Activated naive CD4-positive, alpha-beta T cell treated with anti-CD3 and anti-CD28 coated beads, Interleukin-2, amount 10 ng/mL, durations not matched to agents 7 days and 5 days (primary cell): ENCODE measurements at regions not wholly inside any gene's neighbourhood (a gene's known extent, or its start where the extent isn't known, plus 50 kb on each side); places are given as distances from the start of the nearest gene placed in this dataset.

Source experiments
- CTCF ChIA-PET: fragments of 350-600 bp; sonication (Branson Sonifier 250); formaldehyde crosslinking; loops from one replicate; lab custom pipeline; 2021; ENCODE audit warnings: antibody characterized with exemption; lab: Charles Lee
- DNase-seq: peaks from one replicate; pipeline ENCODE4 v3.0.0-alpha.2; 2020
- H3K27ac Mint-ChIP-seq: one replicate; pipeline ENCODE4 v1.8.0; 2021; ENCODE audit warnings: mild to moderate bottlenecking, moderate library complexity, mixed read lengths
- H3K27me3 Mint-ChIP-seq: one replicate; pipeline ENCODE4 v1.8.0; 2021; ENCODE audit warnings: mild to moderate bottlenecking, mixed read lengths
- H3K36me3 Mint-ChIP-seq: one replicate; pipeline ENCODE4 v1.8.0; 2021; ENCODE audit warnings: mixed read lengths
- H3K4me1 Mint-ChIP-seq: one replicate; pipeline ENCODE4 v1.8.0; 2021; ENCODE audit warnings: mixed read lengths
- H3K4me3 Mint-ChIP-seq: one replicate; pipeline ENCODE4 v1.8.0; 2021; ENCODE audit warnings: mild to moderate bottlenecking, moderate library complexity, mixed read lengths
- H3K9me3 Mint-ChIP-seq: one replicate; pipeline ENCODE4 v1.8.0; 2021; ENCODE audit warnings: mixed read lengths

- Mint-ChIP-seq H3K36me3 (no peaks in the 10 kb centered on the region), H3K27me3 (peaks cover 18% of the 10 kb centered on the region), H3K27ac (no peak overlapping the region), H3K4me1 (peaks cover 2% of the 10 kb centered on the region), H3K4me3 (no peak overlapping the region), H3K9me3 (no peaks in the 10 kb centered on the region)
- CTCF ChIA-PET: no interaction called here
- no peak for DNase-seq
Observed at GRCh38 chr11:44398266-44399030, 88.5 kb upstream of the ALX4 start.

GRCh38 chr11:44399968-44400367, 90.0 kb upstream of the ALX4 start:
- H3K27ac Mint-ChIP-seq: no peak overlapping the region
- peaks cover 14% of the 10 kb centered on the region for H3K27me3 Mint-ChIP-seq
- H3K4me1 Mint-ChIP-seq: peaks cover 2% of the 10 kb centered on the region
- H3K36me3 Mint-ChIP-seq: no peaks in the 10 kb centered on the region
- H3K9me3 Mint-ChIP-seq: no peaks in the 10 kb centered on the region
- no peak for DNase-seq
- CTCF ChIA-PET: no interaction called here
- H3K4me3 Mint-ChIP-seq: no peak overlapping the region

DNA sequence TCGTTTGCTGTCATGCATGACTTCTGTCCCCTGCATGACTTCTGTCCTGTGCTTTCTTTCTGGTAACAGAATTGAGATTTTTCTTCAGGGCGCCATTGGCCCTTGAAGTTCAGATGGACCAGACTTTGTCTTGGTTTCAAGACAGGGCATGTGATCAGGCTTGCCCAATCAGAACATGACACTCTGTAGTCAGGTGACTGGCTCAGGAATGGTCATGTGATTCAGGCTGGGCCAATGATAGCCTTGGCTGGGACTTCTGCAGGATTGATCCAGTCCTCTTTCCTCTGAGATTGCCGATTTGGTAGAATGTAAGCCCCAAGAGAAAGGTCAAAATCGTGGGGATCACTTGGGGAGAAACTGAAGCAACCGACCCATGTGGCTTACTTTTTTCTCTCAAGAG, 90.5 kb upstream of the ALX4 start:
- CTCF ChIA-PET: no interaction called here
- H3K9me3 Mint-ChIP-seq: no peaks in the 10 kb centered on the region
- no peak for DNase-seq
- no peak overlapping the region for H3K4me3 Mint-ChIP-seq
- peaks cover 14% of the 10 kb centered on the region for H3K27me3 Mint-ChIP-seq
- no peak overlapping the region for H3K27ac Mint-ChIP-seq
- peaks cover 2% of the 10 kb centered on the region for H3K4me1 Mint-ChIP-seq
- no peaks in the 10 kb centered on the region for H3K36me3 Mint-ChIP-seq

DNA sequence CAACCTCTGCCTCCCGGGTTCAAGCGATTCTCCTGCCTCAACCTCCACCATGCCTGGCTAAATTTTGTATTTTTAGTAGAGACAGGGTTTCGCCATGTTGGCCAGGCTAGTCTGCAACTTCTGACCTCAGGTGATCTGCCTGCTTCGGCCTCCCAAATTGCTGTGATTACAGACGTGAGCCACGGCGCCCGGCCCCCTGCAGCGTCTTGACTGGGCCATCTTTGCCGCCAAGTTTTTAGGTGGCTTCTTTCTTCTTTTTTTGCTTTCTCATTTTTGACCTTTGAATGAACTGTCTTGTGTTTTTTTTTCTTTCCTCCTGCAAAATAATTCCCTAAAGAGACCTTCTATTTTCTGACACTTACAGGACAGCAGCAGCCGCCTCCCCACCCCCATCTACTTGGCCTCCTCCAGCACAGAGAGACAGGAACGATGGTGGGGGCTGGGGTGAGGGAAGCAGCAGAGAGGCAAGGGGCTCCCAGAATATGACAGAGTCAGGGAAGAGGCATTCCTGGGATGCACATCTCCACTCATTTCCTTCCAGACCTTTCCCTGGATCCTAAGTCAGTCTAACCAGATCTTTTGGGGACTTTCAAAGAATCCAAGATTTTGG, 92.6 kb upstream of the ALX4 start:
- Mint-ChIP-seq H3K4me1 (peaks cover 2% of the 10 kb centered on the region), H3K27me3 (peaks cover 5% of the 10 kb centered on the region), H3K9me3 (no peaks in the 10 kb centered on the region), H3K4me3 (no peak overlapping the region), H3K36me3 (no peaks in the 10 kb centered on the region), H3K27ac (no peak overlapping the region)
- no peak for DNase-seq
- CTCF ChIA-PET: no interaction called here

GRCh38 chr11:44403176-44403575, 93.2 kb upstream of the ALX4 start:
- Mint-ChIP-seq H3K4me1 (peaks cover 2% of the 10 kb centered on the region), H3K9me3 (no peaks in the 10 kb centered on the region), H3K27me3 (peaks cover 11% of the 10 kb centered on the region), H3K4me3 (no peak overlapping the region), H3K27ac (no peak overlapping the region), H3K36me3 (no peaks in the 10 kb centered on the region)
- CTCF ChIA-PET: no interaction called here
- DNase-seq: no peak

DNA sequence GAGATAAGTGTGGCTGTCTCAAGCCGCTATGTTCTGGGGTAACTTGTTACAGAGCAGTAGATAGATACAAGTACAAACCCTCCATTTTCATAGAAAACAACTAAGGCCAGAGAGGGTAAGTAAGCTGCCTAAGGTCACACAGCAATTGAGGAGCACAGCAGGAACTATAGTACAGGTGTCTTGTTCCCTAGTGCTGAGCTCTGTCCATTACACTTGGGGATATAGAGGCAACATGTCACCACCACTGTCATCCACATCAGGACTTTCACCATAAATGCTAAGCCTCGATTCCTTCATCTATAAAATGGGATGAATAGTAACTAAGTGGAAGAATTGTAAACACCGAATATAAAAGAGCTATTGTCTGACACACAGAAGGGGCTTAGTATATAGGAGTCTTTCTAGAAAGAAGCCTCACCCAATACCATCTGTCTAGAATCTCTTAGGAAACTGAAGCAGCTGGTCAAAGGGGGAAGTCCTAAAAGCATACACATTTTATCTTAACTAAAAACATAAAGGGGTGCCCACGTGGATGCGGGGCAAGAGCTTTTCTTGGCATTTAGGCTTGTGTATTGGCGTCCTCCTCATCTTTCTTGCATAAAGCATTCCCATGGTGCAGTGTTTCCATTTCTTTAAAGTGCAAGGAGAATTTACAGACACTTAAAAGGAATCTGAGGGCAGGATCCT, 93.8 kb upstream of the ALX4 start:
- H3K36me3 Mint-ChIP-seq: no peaks in the 10 kb centered on the region
- CTCF ChIA-PET: no interaction called here
- no peak for DNase-seq
- H3K27me3 Mint-ChIP-seq: peaks cover 12% of the 10 kb centered on the region
- no peak overlapping the region for H3K4me3 Mint-ChIP-seq
- peaks cover 2% of the 10 kb centered on the region for H3K4me1 Mint-ChIP-seq
- H3K27ac Mint-ChIP-seq: no peak overlapping the region
- H3K9me3 Mint-ChIP-seq: no peaks in the 10 kb centered on the region

GRCh38 chr11:44404301-44404700, 94.4 kb upstream of the ALX4 start:
- H3K36me3 Mint-ChIP-seq: no peaks in the 10 kb centered on the region
- no peaks in the 10 kb centered on the region for H3K9me3 Mint-ChIP-seq
- CTCF ChIA-PET: no interaction called here
- H3K4me3 Mint-ChIP-seq: no peak overlapping the region
- H3K27me3 Mint-ChIP-seq: peaks cover 12% of the 10 kb centered on the region
- DNase-seq: no peak
- H3K27ac Mint-ChIP-seq: no peak overlapping the region
- peaks cover 2% of the 10 kb centered on the region for H3K4me1 Mint-ChIP-seq

GRCh38 chr11:44404736-44405395, 94.9 kb upstream of the ALX4 start:
- DNase-seq: no peak
- Mint-ChIP-seq H3K4me3 (no peak overlapping the region), H3K36me3 (no peaks in the 10 kb centered on the region), H3K27ac (no peak overlapping the region), H3K9me3 (no peaks in the 10 kb centered on the region), H3K27me3 (peaks cover 16% of the 10 kb centered on the region), H3K4me1 (peaks cover 2% of the 10 kb centered on the region)
- CTCF ChIA-PET: no interaction called here

DNA sequence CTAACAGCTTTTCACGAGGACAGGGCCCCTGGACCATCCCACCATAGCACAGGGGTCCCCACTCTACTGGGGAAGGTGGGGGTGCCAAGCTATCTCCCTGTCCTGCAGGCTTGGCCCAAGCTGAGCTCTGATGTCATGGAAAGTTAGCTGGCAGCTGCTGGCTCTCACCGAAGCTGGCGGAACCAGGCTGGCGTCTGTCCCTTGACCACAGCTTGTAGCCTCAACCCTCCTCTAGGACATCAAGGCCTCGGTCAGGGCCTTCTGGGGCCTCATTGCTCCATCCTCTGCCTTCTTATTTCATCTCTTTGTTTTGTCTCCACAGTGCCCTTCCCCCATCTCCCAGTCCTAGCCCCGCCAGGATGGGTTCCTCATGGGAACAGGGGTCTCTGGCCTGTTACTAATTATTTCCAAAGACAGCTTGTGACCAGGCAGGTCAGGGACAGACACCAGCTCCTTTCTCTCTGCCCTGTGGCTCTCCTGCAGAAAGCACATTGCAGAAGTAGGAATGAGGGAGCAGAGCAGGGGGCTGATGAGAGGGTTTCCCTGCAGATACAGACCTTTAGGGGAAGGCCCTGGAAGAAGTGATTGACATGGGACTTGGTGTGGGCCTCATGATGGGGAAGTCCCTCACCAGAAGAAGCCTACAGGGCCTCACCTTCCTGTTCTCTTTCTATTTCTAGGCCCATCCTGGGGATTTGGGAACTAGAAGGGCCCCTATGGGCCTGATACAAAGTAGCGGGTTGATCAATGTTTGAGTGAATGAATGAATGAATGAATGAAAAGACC, 97.5 kb upstream of the ALX4 start:
- Mint-ChIP-seq H3K27ac (no peak overlapping the region), H3K36me3 (no peaks in the 10 kb centered on the region), H3K27me3 (peaks cover 31% of the 10 kb centered on the region), H3K4me1 (no peaks in the 10 kb centered on the region), H3K4me3 (no peak overlapping the region), H3K9me3 (peaks cover 2% of the 10 kb centered on the region)
- CTCF ChIA-PET: no interaction called here
- no peak for DNase-seq

- DNase-seq: no peak
- CTCF ChIA-PET: no interaction called here
- Mint-ChIP-seq H3K36me3 (no peaks in the 10 kb centered on the region), H3K4me1 (no peaks in the 10 kb centered on the region), H3K4me3 (no peak overlapping the region), H3K27me3 (peaks cover 38% of the 10 kb centered on the region), H3K9me3 (peaks cover 2% of the 10 kb centered on the region), H3K27ac (no peak overlapping the region)
Observed at GRCh38 chr11:44408141-44408540, 98.2 kb upstream of the ALX4 start.

GRCh38 chr11:44408711-44409470, 99.0 kb upstream of the ALX4 start:
- Mint-ChIP-seq H3K4me1 (no peaks in the 10 kb centered on the region), H3K9me3 (peaks cover 2% of the 10 kb centered on the region), H3K36me3 (no peaks in the 10 kb centered on the region), H3K4me3 (no peak overlapping the region), H3K27ac (no peak overlapping the region), H3K27me3 (peaks cover 38% of the 10 kb centered on the region)
- CTCF ChIA-PET: no interaction called here
- DNase-seq: no peak

DNA sequence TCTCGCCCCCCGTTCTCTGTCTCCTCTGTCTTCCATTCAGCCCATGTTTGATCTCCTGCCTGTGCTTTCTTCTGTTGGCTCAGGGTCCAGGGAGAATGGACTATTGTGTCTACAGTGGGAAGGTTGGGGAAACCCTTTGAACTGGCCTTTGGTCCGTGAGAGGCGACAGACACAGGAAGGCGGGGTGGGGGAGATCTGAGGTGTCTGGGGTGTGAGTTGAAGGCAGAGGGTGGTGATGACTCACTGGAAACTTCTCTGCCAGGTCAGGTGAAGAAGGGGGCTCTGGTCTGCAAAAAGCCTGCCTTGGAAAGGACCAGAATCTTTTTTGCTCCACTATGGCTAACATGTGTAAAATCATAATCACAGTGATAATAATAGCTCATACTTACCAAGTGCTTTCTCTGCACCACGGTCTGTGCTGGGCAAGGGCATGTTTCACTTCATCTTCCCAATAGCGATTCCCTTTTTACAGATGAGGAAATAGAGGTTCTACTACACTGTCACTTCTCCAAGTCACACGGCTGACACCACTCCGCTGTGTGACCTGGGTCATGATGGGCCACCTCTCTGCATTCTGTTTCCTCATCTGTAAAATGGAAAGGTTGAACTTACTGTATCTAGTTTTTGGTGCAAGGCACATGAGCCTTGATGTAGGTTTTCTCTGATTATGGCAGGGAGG, 99.8 kb upstream of the ALX4 start:
- CTCF ChIA-PET: no interaction called here
- no peak for DNase-seq
- H3K27me3 Mint-ChIP-seq: peaks cover 41% of the 10 kb centered on the region
- H3K4me3 Mint-ChIP-seq: no peak overlapping the region
- peaks cover 2% of the 10 kb centered on the region for H3K9me3 Mint-ChIP-seq
- no peak overlapping the region for H3K27ac Mint-ChIP-seq
- H3K36me3 Mint-ChIP-seq: no peaks in the 10 kb centered on the region
- no peaks in the 10 kb centered on the region for H3K4me1 Mint-ChIP-seq

GRCh38 chr11:44416776-44417175, 106.8 kb upstream of the ALX4 start:
- CTCF ChIA-PET: no interaction called here
- Mint-ChIP-seq H3K9me3 (peaks cover 2% of the 10 kb centered on the region), H3K4me1 (no peaks in the 10 kb centered on the region)

More at GRCh38 chr11:44416776-44417175, 106.8 kb upstream of the ALX4 start:
- no peak for DNase-seq
- no peak overlapping the region for H3K27ac Mint-ChIP-seq
- H3K4me3 Mint-ChIP-seq: no peak overlapping the region
- H3K36me3 Mint-ChIP-seq: no peaks in the 10 kb centered on the region
- peaks cover 59% of the 10 kb centered on the region for H3K27me3 Mint-ChIP-seq
